ENCODE measurements at regions not wholly inside any gene's neighbourhood (a gene's known extent, or its start where the extent isn't known, plus 50 kb on each side); places are given as distances from the start of the nearest gene placed in this dataset.

GRCh38 chr1:201769966-201770365 lies 59.0 kb upstream of the IPO9 start:
- peaks cover 56% of the 10 kb centered on the region for H3K36me3 Mint-ChIP-seq
- Histone ChIP-seq H2AFZ (replicated peaks) (no peak overlapping the region), H3K27me3 (no peaks in the 10 kb centered on the region), H3K36me3 (peaks cover 20% of the 10 kb centered on the region), H3K4me3 (no peak overlapping the region), H3K4me2 (no peak overlapping the region), H3K9me3 (ENCODE audit: low read depth) (peaks cover 12% of the 10 kb centered on the region), H3K9ac (no peak overlapping the region), H3K79me2 (ENCODE audit: low read depth) (peaks cover 100% of the 10 kb centered on the region), H3K4me1 (no peaks in the 10 kb centered on the region), H4K20me1 (ENCODE audit: low read depth) (no peaks in the 10 kb centered on the region), H3K27ac (no peak overlapping the region), H3F3A (ENCODE audit: low read depth) (peaks cover 14% of the 10 kb centered on the region)
- no peak for TF ChIP-seq EZH2phosphoT487 (IDR thresholded peaks at IDR 0.05)
- TF ChIP-seq CTCF (IDR thresholded peaks at IDR 0.05): no peak
- TF ChIP-seq EZH2 (IDR thresholded peaks at IDR 0.05): no peak
- DNase-seq (ENCODE audit: low spot score): no peak
- peaks cover 3% of the 10 kb centered on the region for H3K4me1 Mint-ChIP-seq
- no peak overlapping the region for H3K4me3 Mint-ChIP-seq
- H3K9me3 Mint-ChIP-seq: peaks cover 35% of the 10 kb centered on the region
- H3K27me3 Mint-ChIP-seq (ENCODE audit: insufficient read depth, low read depth): no peaks in the 10 kb centered on the region
- no peak overlapping the region for H3K27ac Mint-ChIP-seq

DNA sequence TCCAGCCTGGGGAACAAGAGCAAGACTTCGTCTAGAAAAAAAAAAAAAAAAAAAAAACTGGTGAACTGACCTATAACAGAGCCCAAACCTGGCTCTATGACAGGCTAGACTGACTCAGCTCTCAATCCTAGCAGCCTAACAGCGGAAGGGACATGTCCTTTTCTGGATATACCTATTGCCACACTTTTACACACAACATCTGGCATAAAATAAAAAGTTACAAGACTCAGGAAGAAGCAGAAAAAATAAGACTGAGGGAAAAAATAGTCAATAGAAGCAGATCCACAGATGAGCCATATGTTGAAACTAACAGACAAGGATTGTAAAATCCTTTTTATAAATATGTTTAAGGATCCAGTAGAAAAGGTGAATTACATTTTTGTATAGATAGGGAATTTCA lies 57.5 kb upstream of the IPO9 start:
- Mint-ChIP-seq H3K4me1 (peaks cover 3% of the 10 kb centered on the region), H3K27me3 (ENCODE audit: insufficient read depth, low read depth) (no peaks in the 10 kb centered on the region), H3K27ac (no peak overlapping the region), H3K4me3 (no peak overlapping the region), H3K9me3 (peaks cover 34% of the 10 kb centered on the region), H3K36me3 (peaks cover 53% of the 10 kb centered on the region)
- no peak overlapping the region for H3K9ac ChIP-seq
- no peak overlapping the region for H3K4me3 ChIP-seq
- no peak overlapping the region for H3K27ac ChIP-seq
- H2AFZ ChIP-seq (replicated peaks): no peak overlapping the region
- H3K4me2 ChIP-seq: no peak overlapping the region
- H3K79me2 ChIP-seq (ENCODE audit: low read depth): peaks cover 100% of the 10 kb centered on the region
- peaks cover 12% of the 10 kb centered on the region for H3K9me3 ChIP-seq (ENCODE audit: low read depth)
- no peak for DNase-seq (ENCODE audit: low spot score)
- peaks cover 9% of the 10 kb centered on the region for H3K36me3 ChIP-seq
- no peaks in the 10 kb centered on the region for H4K20me1 ChIP-seq (ENCODE audit: low read depth)
- H3K4me1 ChIP-seq: peaks cover 8% of the 10 kb centered on the region
- H3K27me3 ChIP-seq: no peaks in the 10 kb centered on the region
- H3F3A ChIP-seq (ENCODE audit: low read depth): peaks cover 20% of the 10 kb centered on the region
- no peak for TF ChIP-seq EZH2 (IDR thresholded peaks at IDR 0.05)
- no peak for TF ChIP-seq EZH2phosphoT487 (IDR thresholded peaks at IDR 0.05)
- TF ChIP-seq CTCF (IDR thresholded peaks at IDR 0.05): no peak

GRCh38 chr1:201772178-201772577 lies 56.8 kb upstream of the IPO9 start:
- peaks cover 12% of the 10 kb centered on the region for H3K9me3 ChIP-seq (ENCODE audit: low read depth)
- no peaks in the 10 kb centered on the region for H3K27me3 ChIP-seq
- peaks cover 100% of the 10 kb centered on the region for H3K79me2 ChIP-seq (ENCODE audit: low read depth)
- no peak overlapping the region for H3K27ac ChIP-seq
- Mint-ChIP-seq H3K4me3 (no peak overlapping the region), H3K9me3 (peaks cover 34% of the 10 kb centered on the region), H3K27me3 (ENCODE audit: insufficient read depth, low read depth) (no peaks in the 10 kb centered on the region), H3K36me3 (peaks cover 55% of the 10 kb centered on the region), H3K27ac (peak overlapping the region; percentile 50), H3K4me1 (peaks cover 3% of the 10 kb centered on the region)
- peaks cover 7% of the 10 kb centered on the region for H3K36me3 ChIP-seq
- TF ChIP-seq EZH2 (IDR thresholded peaks at IDR 0.05) (no peak), EZH2phosphoT487 (IDR thresholded peaks at IDR 0.05) (no peak), CTCF (IDR thresholded peaks at IDR 0.05) (no peak)
- H2AFZ ChIP-seq (replicated peaks): no peak overlapping the region
- H3K4me1 ChIP-seq: peaks cover 14% of the 10 kb centered on the region
- H3K9ac ChIP-seq: no peak overlapping the region
- H4K20me1 ChIP-seq (ENCODE audit: low read depth): no peaks in the 10 kb centered on the region
- peaks cover 24% of the 10 kb centered on the region for H3F3A ChIP-seq (ENCODE audit: low read depth)
- no peak overlapping the region for H3K4me3 ChIP-seq
- no peak overlapping the region for H3K4me2 ChIP-seq
- DNase-seq (ENCODE audit: low spot score): no peak
